SK-N-SH treated with all-trans-retinoic acid at 6 μM for 48 hours (cell line): ENCODE measurements at regions not wholly inside any gene's neighbourhood (a gene's known extent, or its start where the extent isn't known, plus 50 kb on each side); places are given as distances from the start of the nearest gene placed in this dataset.
"Not testable (repeated sequence)": the region's sequence is repeated elsewhere in the genome, so short reads cannot be mapped to it uniquely, and the experiment has no call there.

Experiments used
- ARNTL ChIP-seq: fragments of 450-650 bp; formaldehyde crosslinking; IDR thresholded peaks from 2 replicates; pipeline ENCODE4 v1.5.0; 2020; ENCODE audit warnings: low read depth, mild to moderate bottlenecking, moderate library complexity, borderline replicate concordance
- CSRNP3 ChIP-seq: fragments of 250-450 bp; sonication (Bioruptor Pico); IDR thresholded peaks from 2 replicates; pipeline ENCODE4 v1.5.1; 2021; ENCODE audit warnings: mild to moderate bottlenecking, moderate library complexity
- ESRRG ChIP-seq: fragments of 250-450 bp; sonication (Bioruptor Pico); IDR thresholded peaks from 2 replicates; pipeline ENCODE4 v1.6.1; 2021; ENCODE audit warnings: mild to moderate bottlenecking
- GLIS3 ChIP-seq: fragments of 250-450 bp; sonication (Bioruptor Pico); IDR thresholded peaks from 2 replicates; pipeline ENCODE4 v1.5.0; 2020; ENCODE audit warnings: mild to moderate bottlenecking, moderate library complexity
- PATZ1 ChIP-seq: fragments of 250-450 bp; sonication (Bioruptor Pico); IDR thresholded peaks from 2 replicates; pipeline ENCODE4 v1.8.0; 2020; ENCODE audit warnings: mild to moderate bottlenecking, moderate library complexity, borderline replicate concordance
- POU6F1 ChIP-seq: fragments of 250-450 bp; sonication (Bioruptor Pico); IDR thresholded peaks from 2 replicates; pipeline ENCODE4 v1.8.0; 2021; ENCODE audit warnings: low read depth, mild to moderate bottlenecking, moderate library complexity, borderline replicate concordance
- RARB ChIP-seq: fragments of 250-450 bp; sonication (Bioruptor Pico); IDR thresholded peaks from 2 replicates; pipeline ENCODE4 v1.8.0; 2021; ENCODE audit warnings: mild to moderate bottlenecking, moderate library complexity
- SNAI2 ChIP-seq: fragments of 250-450 bp; sonication (Bioruptor Pico); IDR thresholded peaks from 2 replicates; pipeline ENCODE4 v1.5.0; 2020; ENCODE audit warnings: mild to moderate bottlenecking, moderate library complexity
- TCF4 ChIP-seq: fragments of 250-450 bp; sonication (Bioruptor Pico); IDR thresholded peaks from 2 replicates; pipeline ENCODE4 v1.8.0; 2021; ENCODE audit warnings: mild to moderate bottlenecking, moderate library complexity, borderline replicate concordance
- TOX ChIP-seq: fragments of 250-450 bp; sonication (Bioruptor Pico); IDR thresholded peaks from 2 replicates; pipeline ENCODE4 v1.8.0; 2021; ENCODE audit warnings: mild to moderate bottlenecking, moderate library complexity, borderline replicate concordance
- TSHZ2 ChIP-seq: fragments of 250-450 bp; sonication (Bioruptor Pico); IDR thresholded peaks from 2 replicates; pipeline ENCODE4 v1.5.0; 2020; ENCODE audit warnings: mild to moderate bottlenecking, moderate library complexity
- ZC3H10 ChIP-seq: fragments of 250-450 bp; sonication (Bioruptor Pico); IDR thresholded peaks from 2 replicates; pipeline ENCODE4 v1.5.1; 2021; ENCODE audit warnings: mild to moderate bottlenecking, moderate library complexity
- ZFP30 ChIP-seq: fragments of 450-650 bp; formaldehyde crosslinking; IDR thresholded peaks from 2 replicates; pipeline ENCODE4 v1.5.0; 2022; ENCODE audit warnings: mild to moderate bottlenecking, moderate library complexity
- ZNF565 ChIP-seq: fragments of 450-650 bp; formaldehyde crosslinking; conservative IDR thresholded peaks from 2 replicates; pipeline ENCODE4 v1.5.0; 2020; ENCODE audit warnings: low read depth, mild to moderate bottlenecking, moderate library complexity

GRCh38 chr5:50607456-50607855, 59.0 kb upstream of the PARP8 start:
- TF ChIP-seq SNAI2; ARNTL (CRISPR knock-in tag); PATZ1 (CRISPR knock-in tag); ZFP30 (CRISPR knock-in tag); RARB (CRISPR knock-in tag); ZNF565 (CRISPR knock-in tag); GLIS3 (CRISPR knock-in tag); ESRRG (CRISPR knock-in tag); CSRNP3 (CRISPR knock-in tag); POU6F1 (CRISPR knock-in tag); ZC3H10; TOX (CRISPR knock-in tag); TSHZ2 (CRISPR knock-in tag); TCF4 (CRISPR knock-in tag): not testable (repeated sequence)
